Stimulated activated CD4-positive, alpha-beta T cell treated with anti-CD3 and anti-CD28 coated beads, Interleukin-4, amount 100 ng/mL, for 4 hours (primary cell): ENCODE measurements at regions not wholly inside any gene's neighbourhood (a gene's known extent, or its start where the extent isn't known, plus 50 kb on each side); places are given as distances from the start of the nearest gene placed in this dataset.

Experiments
- DNase-seq, 2 experiments: peaks; one replicate each; pipeline ENCODE4 v3.0.0-alpha.2; 2020

DNA sequence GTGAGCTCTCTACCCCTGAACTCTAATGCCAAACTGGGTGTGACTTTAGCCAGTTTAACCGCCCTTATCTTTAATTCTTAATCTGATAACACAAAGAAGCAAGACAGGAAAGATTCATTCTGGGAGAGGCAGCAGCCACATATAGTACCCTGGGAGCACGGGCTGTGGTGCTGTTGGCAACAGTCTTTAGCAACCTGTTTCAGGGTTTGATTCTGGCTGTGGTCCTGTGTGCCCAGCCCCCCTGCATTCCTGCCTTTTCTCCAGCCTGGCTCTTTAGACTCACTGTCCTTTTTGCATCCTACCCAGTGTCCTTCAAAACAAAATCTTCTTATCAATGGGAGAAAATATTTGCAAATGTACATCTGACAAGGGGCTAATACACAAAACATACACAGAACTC is 275.2 kb downstream of the GXYLT1 start:
- DNase-seq = no peak

DNA sequence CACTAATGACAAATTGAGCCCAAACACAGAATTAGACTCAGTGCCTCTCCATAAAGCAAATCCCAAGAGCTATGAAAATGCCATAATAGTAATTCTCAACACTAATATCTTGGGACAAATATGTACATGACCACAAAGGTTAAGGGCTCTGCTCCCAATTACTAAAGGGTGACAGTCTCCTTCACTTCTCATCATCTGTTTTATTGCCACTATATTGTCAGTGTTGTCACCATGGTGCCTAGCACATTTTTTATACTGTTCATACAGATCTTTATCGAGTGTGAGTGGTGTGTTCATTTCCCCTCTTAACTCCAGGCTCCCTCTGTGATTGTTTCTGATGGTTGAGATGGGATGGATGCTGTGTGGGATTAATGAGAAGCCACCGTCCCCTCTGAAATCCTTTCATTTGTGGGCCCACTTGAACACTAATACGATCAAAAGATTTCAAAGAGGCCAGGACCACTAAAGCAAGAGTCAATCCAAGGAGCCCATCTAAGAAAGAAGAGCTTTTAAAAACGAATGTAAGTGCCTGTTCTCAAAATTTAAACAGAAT is 277.7 kb downstream of the GXYLT1 start:
- DNase-seq = no peak

DNA sequence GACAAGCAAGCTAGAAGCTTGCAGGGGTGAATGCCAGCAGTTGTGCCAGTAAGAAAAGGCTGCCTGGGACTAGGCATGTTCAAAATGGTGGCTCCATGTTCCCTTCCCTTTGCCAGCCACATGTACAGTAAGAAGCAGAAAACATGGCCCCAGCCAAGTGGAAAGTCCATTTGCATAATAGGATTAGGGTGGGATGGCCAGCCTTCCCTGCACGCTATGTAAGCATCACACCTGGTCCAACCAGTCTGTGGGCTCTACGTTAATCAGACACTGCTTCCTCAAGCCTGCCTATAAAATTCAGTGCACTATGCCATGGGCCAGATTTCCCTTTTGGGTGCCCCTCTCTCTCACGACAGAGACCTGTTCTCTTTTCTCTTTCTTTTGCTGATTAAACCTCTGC is 288.4 kb downstream of the GXYLT1 start:
- DNase-seq = no peak

DNA sequence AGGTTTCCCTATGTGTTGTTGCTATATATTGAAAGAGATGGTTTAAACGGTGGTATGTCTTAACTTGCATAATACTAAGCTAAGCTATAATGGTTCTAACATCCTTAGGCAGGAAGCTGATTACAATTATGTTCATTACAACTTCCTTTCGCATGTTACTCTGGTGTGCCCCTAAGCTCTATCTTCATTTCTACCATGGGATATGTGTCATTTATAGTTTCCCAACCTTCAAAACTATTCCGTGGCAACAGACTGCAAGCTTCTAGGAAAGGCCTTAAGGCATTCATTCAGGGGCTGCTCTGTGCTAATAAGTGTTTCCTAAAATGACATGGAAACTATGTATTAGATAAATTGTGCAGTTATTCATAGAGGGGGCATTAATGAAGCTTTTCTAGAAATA is 294.6 kb downstream of the GXYLT1 start:
- DNase-seq = no peak

DNA sequence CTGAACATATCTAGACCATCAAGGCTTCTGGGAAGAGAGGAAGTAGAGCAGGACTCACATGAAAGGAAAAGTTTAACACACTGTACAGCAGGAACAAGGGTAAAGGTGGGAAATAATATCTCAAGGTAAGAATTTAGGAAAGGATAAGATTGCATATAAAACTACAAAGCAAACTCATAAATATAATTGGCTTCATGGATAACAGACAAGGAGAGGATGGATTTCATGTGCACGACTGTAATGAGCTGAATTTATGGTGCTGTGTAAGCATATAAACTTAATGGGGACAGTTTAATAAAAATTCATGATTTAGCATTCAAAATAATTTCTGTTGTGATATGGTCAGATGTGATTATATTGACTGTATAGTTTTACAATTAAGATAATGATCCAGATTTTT is 298.0 kb downstream of the GXYLT1 start:
- no peak for DNase-seq

DNA sequence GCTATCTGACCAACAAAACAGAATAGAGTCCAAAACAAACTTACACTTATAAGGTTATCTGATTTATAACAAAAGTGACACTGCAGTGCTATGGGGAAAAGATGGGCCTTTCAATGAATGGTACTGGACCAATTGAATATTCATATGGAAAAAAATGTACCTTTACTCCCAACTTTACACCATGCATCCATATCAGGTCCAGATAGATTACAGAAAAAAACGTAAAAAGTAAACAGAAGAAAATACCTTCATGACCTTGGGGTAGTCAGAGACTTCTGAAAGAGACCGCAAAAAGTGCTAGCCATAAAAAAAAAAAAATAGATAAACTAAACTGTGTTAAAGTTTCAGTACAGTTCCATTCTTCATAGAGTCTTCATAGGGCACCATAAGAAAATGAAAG is 308.3 kb downstream of the GXYLT1 start:
- DNase-seq = no peak

DNA sequence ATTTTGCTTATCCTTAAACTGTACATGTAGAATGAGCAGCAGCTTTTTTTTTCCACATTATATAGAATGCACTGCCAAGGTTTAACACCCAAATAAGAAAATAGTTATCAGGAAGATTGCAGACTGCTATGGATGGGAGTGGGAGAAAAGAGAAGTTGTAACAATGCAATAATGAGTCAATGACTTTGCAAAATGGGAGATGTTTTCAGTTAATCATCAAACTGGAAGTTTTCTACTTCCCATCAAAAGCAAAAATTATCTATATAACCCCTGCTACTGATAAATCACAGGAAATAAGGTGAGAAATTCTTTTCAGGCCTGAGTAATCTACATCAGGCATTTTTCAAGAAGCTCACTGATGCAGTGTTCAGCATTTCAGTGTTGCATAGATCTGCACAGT is 309.1 kb downstream of the GXYLT1 start:
- no peak for DNase-seq

DNA sequence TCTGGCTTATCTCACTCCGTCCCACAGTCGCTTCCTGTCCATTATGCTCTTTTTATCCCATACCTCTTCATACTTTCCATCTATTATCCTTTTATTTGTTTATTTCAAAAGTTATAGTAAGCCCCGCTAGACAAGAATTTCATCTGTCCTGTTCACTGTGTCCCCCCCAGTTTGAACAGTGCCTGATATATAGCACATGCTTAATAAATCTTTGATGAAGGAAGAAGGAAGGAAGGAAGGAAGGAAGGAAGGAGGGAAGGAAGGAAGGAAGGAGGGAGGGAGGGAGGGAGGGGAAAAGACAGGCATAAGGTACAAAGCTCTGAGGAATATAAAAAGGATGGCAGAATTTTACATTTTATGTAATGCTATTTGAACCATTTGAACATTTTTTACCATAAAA is 324.7 kb downstream of the GXYLT1 start:
- no peak for DNase-seq

DNA sequence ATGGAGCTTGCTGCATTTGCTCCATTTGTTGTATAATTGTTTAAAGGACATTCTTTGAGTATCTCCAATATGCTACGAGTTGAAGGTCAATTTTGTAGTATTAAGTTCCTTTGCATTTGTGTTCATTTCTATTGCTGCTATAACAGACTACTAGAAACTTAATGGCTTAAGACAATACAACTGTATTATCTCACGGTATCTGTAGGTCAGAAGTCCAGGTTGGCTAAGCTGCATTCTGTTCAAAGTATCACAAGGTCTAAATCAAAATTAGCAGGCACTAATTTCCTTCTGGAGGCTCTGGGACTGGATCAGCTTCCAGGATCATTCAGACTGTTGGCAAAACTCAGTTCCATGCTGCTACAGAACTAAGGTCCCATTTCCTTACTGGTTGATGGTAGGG is 340.6 kb downstream of the GXYLT1 start:
- DNase-seq = no peak

DNA sequence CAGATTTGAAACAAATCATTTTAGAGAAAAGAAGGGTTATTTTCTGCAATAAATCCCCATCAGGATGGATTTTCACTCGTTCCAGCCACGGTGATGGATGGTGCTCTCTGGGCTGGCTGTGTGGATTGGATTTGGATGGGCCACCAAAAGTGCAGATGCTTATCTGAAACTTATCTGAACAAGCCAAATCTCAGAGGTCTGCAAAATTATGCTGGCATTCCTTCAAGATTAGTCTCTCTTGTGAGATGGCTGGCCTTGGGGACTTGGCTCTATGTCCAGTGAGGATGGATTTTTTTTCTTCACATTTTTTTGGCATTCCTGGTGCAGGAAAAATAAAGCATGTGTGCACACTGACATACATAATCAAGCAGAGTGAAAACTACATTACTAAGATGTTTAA is 341.9 kb downstream of the GXYLT1 start:
- DNase-seq = no peak

DNA sequence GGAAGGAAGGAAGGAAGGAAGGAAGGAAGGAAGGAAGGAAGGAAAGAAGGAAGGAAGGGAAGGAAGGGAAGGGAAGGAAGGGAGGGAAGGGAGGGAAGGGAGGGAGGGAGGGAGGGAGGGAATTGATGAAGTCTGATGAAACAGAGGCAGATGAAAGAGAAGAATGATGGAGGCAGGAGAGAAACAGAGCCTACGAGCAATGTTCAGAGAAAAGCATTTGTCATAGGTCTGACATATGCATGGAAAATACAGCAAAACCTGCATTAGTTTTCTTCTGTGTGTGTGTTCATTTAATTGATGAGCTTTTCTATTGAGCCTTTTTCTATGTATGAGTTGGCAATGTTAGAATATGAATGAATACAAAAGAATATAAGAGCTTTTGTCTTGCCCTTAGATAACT is 343.4 kb downstream of the GXYLT1 start:
- DNase-seq = no peak

DNA sequence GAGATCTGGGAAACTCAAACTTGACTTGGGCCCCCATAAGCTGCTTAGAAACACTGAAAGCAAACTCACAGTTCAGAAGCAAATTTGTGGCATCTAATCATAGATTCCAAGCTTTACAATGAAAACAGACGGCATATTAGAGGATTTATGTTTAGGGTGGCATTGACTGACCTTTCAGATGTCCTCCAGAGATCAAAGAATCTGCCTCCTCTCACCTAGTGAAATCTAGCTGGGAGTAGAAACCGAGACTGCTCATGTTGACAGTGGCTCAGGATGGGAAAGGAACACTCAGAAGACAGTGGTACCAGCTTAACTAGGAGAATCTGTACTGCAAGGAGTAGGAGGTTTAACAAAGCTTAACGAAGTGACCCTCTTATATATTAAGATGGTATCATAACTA is 345.0 kb downstream of the GXYLT1 start:
- no peak for DNase-seq

DNA sequence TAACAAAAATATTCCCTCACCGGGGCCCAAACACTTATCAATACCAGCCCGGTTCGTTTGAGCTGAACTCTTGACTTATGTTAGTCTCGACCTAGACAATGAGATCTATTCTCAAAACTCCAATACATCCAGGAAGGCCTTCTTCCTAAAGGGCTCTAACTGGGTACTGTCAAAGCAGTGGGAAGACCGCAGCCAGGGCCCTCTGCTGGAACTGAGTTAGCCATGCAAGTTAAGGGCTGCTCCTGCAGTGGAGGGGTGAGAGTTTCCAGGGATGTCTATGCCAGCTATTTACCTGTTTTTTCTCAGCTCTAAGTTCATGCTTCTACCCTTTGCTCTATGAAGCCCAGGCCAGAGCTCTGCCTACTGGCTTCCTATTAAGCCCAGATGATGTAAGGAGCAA is 348.8 kb downstream of the GXYLT1 start:
- DNase-seq = no peak

DNA sequence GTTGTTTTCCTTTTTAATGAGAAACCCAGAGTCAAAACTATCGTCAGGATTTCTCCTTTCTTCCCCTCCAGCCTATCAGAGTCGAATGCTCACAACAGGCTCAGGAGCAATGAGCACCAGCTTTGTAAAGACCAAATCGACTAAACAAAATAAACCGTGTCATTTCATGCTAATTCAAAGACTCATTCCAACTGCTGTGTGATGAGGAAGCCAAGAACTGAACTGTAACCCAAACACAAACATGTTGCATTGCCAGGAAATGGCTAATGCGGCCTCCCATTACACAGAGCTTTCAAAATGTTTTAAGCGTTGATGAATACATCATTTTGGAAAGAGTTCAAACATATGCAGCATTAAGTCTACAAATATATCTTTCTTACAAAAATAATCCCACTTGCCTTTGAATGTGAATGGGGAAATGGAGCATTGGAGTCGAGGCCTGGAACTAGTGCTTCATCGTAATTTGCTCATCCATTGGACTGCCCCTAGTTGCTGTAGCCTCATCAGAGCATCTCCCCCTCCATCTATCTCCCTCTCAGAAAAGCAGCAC is 349.5 kb downstream of the GXYLT1 start:
- DNase-seq = no peak

DNA sequence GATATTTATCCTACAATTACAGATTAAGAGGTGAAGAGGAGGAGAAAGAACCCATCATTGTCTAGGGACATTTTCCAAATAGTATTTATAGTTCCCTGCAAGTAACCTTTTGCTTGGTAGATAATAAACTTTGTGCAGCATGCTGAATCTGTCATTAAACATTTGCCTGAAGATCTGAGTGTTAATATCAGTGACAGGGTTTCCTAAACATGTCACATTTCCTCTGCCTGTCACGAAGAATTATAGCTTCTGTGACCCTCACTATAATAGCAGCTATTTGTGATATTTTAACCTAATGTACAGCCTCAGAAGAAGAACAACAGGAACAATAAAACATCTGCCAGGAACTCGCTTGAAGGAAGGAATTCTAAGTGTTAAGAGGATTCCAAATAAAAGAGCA is 350.3 kb downstream of the GXYLT1 start:
- DNase-seq = no peak

DNA sequence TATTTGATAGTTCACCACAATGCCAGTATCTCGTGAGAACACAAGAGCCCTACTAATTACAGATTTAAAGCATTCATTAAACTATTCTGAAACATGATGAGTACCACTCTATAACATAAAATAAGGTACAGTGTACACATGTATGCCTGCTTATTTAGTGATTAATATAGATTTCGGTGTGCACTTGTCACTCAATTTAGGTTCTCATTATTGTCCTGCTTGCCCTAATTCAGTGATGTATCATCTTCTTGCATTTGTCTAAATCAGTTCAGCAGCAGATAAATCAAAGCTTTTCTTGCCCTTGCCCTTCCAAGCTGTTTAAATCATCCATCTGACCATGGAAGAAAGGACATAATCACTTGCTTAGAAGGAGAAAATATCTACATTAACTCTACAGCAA is 359.7 kb downstream of the GXYLT1 start:
- no peak for DNase-seq

DNA sequence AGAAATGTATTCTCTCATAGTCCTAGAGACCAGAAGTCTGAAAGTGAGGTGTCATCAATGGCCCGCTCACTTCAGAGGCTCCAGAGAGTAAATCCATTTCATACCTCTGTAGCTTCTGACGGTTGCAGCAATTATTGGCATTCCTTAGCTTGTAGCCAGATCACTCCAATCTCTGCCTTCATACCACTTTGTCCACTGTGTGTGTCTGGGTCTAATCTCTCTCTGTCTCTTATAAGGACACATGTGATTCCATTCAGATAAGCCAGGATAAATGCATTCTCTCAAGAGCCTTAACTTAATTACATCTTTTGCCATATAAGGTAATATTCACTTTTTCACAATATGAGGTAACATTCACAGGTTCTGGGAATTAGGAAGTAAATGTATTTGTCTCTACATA is 365.7 kb downstream of the GXYLT1 start:
- DNase-seq = no peak

DNA sequence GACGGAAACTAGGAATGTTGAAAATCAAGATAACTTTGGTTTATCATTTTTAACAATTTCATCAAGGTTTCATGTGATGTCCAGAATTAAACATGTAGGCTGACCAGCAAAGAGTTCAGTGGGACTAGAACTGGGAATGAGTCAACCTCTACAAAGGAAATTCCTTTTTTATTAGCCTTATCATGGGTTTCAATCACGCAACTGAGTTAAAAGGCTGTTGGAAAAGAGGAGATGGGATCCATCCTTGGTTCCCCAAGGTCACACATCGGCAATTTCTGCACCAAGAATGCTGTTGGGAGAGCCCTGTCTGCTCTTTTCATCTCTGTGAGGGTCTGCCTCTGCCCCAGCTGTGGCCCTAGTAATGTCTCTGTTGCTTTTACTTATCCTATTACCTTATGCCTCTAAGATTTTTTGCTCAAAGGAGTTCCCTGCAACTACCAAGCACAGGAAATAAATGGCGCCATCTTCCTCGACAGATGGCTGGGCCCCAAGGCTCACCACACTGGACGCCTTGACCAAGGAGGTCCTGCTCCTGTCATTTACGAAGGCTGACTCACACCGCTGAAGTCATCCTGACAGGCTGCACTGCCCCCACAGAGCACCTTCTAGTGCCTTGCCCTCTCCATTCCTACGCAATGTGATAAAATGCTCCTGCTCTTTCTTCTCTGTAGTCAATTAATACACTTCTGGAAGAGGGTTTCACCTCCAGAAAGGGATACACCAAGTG is 367.4 kb downstream of the GXYLT1 start:
- DNase-seq = no peak

DNA sequence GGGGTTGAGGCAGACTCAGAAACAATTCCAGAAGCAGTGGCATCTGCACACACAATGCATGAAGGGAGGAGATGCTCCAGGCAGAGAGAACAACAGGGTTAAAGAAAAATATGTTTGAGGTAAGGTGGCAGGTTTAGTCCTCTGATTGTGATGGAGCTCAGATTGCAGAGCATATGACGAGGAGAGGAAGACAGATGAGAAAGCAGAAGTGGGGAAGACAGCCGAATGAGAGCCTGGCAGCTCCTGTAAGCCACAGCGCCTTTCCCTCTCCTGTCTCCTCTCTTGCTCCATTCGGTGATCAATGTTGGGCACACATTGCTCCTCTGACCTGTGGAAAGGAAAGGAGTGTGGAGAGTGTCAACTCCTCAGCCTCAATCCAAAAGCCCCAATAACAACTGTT is 372.2 kb downstream of the GXYLT1 start:
- DNase-seq = no peak

DNA sequence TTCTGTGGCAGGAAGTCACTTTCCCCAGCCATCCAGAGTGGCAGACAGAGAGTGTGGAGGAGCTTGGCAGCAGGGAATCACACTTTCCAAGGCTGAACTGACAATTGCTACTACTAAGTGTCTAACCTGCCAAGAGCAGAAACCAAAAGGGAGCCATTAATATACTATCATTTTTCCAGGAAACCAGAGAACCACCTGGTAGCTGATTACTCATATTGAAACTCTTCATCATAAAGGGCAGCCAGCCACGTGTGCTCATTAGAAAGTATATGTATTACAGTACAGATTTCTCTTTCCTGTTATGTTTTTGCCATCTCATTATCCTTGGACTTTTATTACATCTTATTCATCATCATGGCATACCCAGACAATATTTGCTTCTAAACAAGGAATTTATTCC is 374.9 kb downstream of the GXYLT1 start:
- DNase-seq = no peak

DNA sequence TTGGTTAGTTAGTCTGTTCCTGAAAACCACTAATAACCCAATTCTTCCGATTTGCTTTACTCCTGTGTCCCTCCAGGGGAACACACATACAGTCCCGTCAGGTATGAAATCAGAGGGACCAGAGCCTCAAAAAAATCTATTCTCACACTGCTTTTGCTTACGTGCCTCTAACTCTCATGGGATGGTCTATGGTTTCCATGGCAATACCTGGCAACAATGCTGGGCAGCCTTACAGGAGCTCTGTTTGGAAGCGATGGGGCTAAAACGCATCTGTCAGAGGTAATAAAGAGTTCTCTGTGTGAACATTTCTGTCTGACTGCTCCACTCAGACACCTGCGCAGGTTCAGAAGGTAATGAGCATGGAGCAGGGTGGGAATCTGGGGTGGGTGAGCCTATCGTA is 376.2 kb downstream of the GXYLT1 start:
- DNase-seq = no peak

DNA sequence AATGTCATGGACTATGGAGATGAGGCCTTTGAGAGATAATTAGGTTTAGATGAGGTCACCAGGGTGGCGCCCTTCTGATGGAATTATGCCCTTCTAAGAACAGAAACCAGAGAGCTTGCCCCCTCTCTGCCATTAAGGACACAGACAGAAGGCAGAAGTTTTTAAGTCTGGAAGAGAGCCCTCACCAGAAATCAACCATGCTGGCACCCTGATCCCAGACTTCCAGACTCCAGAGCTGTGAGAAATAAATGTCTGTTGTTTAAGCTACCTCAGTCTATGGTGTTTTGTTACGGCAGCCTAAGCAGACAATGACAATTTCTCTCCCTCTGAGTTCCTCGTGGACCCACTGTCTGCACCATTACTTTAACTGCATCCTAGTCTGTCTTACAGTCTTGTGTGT is 382.0 kb downstream of the GXYLT1 start:
- no peak for DNase-seq

DNA sequence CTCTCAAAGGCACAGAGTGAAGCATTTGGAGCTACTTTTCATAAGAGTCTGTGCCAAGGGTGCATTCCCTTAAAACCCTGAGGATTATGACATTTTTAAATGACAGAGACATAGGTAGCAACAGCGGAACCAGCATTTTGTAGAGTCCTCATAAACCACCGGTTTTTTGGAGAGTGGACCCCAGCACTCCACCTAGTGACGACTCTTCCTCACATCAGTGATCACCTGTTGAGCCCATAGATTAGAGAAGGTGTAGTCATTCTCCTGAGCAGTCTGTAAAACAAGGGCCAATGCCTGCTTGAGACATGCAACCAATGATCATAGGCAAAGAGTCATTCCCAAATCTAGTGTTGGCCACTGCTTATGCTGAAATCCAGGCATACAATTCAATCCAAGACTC is 399.1 kb downstream of the GXYLT1 start:
- no peak for DNase-seq

DNA sequence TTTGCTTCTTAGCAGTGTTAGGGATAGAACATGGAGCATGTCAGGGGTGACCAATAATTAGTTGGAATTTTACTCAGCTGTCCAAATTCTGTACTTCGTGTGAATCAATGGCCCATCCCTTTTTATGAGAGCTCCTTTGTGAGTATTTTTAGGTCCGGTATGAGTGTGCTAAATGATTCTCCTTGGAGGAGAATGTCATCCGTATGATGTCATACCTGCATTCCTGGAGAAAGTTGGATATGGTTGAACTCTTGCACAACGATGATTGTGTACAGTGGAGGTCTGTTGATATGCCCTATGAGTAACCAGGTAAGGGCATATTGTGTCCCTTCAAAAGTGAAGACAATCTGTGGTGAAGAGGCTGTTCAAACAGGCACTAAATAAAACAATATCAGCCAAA is 400.8 kb downstream of the GXYLT1 start:
- DNase-seq = no peak

DNA sequence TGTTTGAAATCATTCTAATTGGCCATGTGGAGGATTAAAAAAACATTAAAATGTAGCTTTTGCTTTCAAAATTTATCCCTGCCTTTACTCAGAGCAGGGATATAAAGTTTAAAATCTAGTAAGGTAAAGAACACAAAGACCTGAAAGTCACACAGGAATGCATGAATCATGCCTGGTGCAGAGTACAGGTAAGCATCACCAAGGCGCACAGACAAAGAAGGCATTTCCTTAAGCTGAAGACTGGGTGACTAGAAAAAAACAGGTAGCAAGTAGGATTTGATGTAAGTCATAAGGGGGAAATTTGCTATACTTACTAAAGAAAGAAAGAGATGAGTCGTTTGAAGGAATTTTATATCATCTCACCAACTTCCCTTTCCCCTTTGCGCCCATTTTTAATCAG is 405.6 kb downstream of the GXYLT1 start:
- no peak for DNase-seq
